ENCODE measurements at regions not wholly inside any gene's neighbourhood (a gene's known extent, or its start where the extent isn't known, plus 50 kb on each side); places are given as distances from the start of the nearest gene placed in this dataset.

DNA sequence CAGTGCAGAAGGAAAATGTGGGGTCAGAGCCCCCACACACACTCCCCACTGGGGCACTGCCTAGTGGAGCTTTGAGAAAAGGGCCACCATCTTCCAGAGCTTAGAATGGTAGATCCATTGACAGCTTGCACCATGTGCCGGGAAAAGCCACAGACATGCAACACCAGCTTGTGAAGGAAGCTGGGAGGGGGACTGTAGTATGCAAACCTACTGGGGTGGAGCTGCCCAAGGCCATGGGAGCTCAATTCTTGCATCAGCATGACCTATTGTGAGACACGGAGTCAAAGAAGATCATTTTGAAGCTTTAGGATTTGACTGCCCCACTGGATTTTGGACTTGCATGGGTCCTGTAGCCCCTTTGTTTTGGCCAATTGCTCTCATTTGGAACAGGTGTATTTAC is 142.8 kb upstream of the ARHGEF9 start:
- no peaks in the 10 kb centered on the region for H3K9me3 Mint-ChIP-seq (ENCODE audit: unreplicated experiment)
- TF ChIP-seq, protein P1, sequence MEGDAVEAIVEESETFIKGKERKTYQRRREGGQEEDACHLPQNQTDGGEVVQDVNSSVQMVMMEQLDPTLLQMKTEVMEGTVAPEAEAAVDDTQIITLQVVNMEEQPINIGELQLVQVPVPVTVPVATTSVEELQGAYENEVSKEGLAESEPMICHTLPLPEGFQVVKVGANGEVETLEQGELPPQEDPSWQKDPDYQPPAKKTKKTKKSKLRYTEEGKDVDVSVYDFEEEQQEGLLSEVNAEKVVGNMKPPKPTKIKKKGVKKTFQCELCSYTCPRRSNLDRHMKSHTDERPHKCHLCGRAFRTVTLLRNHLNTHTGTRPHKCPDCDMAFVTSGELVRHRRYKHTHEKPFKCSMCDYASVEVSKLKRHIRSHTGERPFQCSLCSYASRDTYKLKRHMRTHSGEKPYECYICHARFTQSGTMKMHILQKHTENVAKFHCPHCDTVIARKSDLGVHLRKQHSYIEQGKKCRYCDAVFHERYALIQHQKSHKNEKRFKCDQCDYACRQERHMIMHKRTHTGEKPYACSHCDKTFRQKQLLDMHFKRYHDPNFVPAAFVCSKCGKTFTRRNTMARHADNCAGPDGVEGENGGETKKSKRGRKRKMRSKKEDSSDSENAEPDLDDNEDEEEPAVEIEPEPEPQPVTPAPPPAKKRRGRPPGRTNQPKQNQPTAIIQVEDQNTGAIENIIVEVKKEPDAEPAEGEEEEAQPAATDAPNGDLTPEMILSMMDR (IDR thresholded peaks at IDR 0.05; ENCODE audit: unreplicated experiment): no peak
- no peak for DNase-seq (ENCODE audit: low spot score)

DNA sequence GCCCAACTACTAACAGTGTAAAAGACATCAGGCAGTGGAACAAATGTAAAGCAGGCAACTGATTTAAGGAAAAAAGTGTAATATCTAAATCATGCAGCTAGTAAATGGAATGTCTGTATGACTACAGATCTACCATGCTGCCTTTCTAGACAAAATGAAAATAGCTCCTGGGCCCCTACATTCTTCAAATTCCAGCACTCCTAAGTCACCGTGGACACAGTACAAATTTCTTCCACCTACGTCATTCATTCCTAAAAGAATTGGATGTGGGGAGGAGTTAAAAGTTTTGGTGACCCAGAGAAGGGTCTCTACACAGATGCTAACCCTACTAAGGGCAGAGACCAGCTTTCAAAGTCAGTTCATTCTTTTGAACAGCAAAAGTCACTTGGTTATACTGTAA is 137.2 kb upstream of the ARHGEF9 start:
- H3K36me3 Mint-ChIP-seq (ENCODE audit: low read depth, unreplicated experiment): no peaks in the 10 kb centered on the region
- H3K4me1 Mint-ChIP-seq (ENCODE audit: unreplicated experiment): no peaks in the 10 kb centered on the region
- H3K27me3 Mint-ChIP-seq (ENCODE audit: unreplicated experiment): no peaks in the 10 kb centered on the region
- no peaks in the 10 kb centered on the region for H3K9me3 Mint-ChIP-seq (ENCODE audit: unreplicated experiment)
- no peak overlapping the region for H3K4me3 Mint-ChIP-seq (ENCODE audit: unreplicated experiment)
- no peak for DNase-seq (ENCODE audit: low spot score)
- no peak overlapping the region for H3K27ac Mint-ChIP-seq (ENCODE audit: unreplicated experiment)
- TF ChIP-seq, protein P1 (IDR thresholded peaks at IDR 0.05; ENCODE audit: unreplicated experiment): no peak

More for the DNA sequence above, 142.8 kb upstream of the ARHGEF9 start:
- Mint-ChIP-seq H3K36me3 (ENCODE audit: low read depth, unreplicated experiment) (no peaks in the 10 kb centered on the region), H3K4me3 (ENCODE audit: unreplicated experiment) (no peak overlapping the region), H3K4me1 (ENCODE audit: unreplicated experiment) (no peaks in the 10 kb centered on the region), H3K27me3 (ENCODE audit: unreplicated experiment) (peaks cover 3% of the 10 kb centered on the region), H3K27ac (ENCODE audit: unreplicated experiment) (no peak overlapping the region)

DNA sequence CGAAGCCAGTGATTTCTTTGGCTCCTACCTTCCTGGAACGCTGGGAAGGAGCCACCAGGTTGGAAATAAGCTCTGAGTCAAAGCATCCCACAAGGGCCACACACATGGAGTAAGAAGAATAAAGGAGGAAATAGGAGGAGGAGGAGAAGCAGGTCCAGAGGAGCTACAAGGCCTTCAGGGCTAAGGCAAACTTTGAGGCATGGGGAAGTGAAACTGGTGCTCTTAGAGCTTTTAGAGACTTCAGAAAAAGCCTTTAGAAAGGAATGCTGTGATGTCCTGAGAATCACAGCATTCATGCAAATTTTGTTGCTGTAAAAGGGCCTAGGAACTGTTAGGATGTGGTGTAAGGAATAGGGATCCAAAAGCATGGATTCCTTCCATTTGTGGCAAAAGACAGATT is 135.9 kb upstream of the ARHGEF9 start:
- TF ChIP-seq, protein P1 (IDR thresholded peaks at IDR 0.05; ENCODE audit: unreplicated experiment): no peak
- no peaks in the 10 kb centered on the region for H3K4me1 Mint-ChIP-seq (ENCODE audit: unreplicated experiment)
- no peak overlapping the region for H3K27ac Mint-ChIP-seq (ENCODE audit: unreplicated experiment)
- DNase-seq (ENCODE audit: low spot score): no peak
- H3K36me3 Mint-ChIP-seq (ENCODE audit: low read depth, unreplicated experiment): no peaks in the 10 kb centered on the region
- H3K9me3 Mint-ChIP-seq (ENCODE audit: unreplicated experiment): no peaks in the 10 kb centered on the region
- H3K27me3 Mint-ChIP-seq (ENCODE audit: unreplicated experiment): peaks cover 1% of the 10 kb centered on the region
- no peak overlapping the region for H3K4me3 Mint-ChIP-seq (ENCODE audit: unreplicated experiment)

DNA sequence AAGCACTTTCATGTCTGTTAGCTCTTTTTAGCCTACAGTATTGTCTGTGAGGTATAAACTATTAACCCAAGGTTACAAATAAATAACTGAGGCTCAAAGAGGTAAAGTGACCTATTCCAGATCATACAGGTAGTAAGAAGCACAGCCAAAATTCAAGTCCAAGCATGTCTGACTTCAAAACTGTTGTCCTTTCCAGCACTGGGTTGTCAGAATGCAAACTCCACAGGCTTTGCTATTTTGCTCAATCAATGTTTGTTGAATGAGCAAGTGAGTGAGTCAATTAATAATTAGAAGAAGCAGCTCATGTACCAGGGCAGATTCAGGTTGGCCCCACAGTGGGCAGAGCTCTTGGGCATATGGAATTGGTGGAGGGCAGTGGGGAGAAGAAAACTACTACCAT is 134.1 kb upstream of the ARHGEF9 start:
- H3K4me1 Mint-ChIP-seq (ENCODE audit: unreplicated experiment): no peaks in the 10 kb centered on the region
- H3K36me3 Mint-ChIP-seq (ENCODE audit: low read depth, unreplicated experiment): no peaks in the 10 kb centered on the region
- no peak overlapping the region for H3K4me3 Mint-ChIP-seq (ENCODE audit: unreplicated experiment)
- TF ChIP-seq, protein P1 (IDR thresholded peaks at IDR 0.05; ENCODE audit: unreplicated experiment): no peak
- peaks cover 1% of the 10 kb centered on the region for H3K27me3 Mint-ChIP-seq (ENCODE audit: unreplicated experiment)
- DNase-seq (ENCODE audit: low spot score): no peak
- no peaks in the 10 kb centered on the region for H3K9me3 Mint-ChIP-seq (ENCODE audit: unreplicated experiment)
- no peak overlapping the region for H3K27ac Mint-ChIP-seq (ENCODE audit: unreplicated experiment)

DNA sequence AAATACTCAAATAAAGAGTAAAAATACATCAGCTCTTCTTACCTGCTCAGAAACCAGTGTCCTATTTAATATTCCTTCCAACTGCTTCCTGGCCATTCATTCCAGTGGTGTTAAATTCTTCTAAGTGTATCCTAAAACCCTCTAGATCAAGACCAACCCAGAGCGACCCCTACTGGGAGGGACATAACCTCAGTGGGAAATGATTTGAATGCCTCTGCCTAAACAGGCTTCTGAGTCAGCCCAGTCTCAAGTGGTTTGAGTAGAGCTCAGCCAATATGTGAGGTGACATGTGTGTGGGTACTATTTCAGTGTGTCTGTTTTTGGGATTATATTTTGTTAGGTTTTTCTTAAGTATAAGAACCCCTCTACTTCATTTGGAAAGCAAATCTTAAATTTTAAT is 133.6 kb upstream of the ARHGEF9 start:
- Mint-ChIP-seq H3K4me1 (ENCODE audit: unreplicated experiment) (no peaks in the 10 kb centered on the region), H3K27me3 (ENCODE audit: unreplicated experiment) (peaks cover 1% of the 10 kb centered on the region), H3K9me3 (ENCODE audit: unreplicated experiment) (no peaks in the 10 kb centered on the region), H3K27ac (ENCODE audit: unreplicated experiment) (no peak overlapping the region), H3K36me3 (ENCODE audit: low read depth, unreplicated experiment) (no peaks in the 10 kb centered on the region), H3K4me3 (ENCODE audit: unreplicated experiment) (no peak overlapping the region)
- TF ChIP-seq, protein P1 (IDR thresholded peaks at IDR 0.05; ENCODE audit: unreplicated experiment): no peak
- peak; percentile 3 for DNase-seq (ENCODE audit: low spot score)
